ENCODE measurements at regions not wholly inside any gene's neighbourhood (a gene's known extent, or its start where the extent isn't known, plus 50 kb on each side); places are given as distances from the start of the nearest gene placed in this dataset.

GRCh38 chr9:30116673-30117217 lies 2267.7 kb upstream of the ACO1 start:
- DNase-seq, result no peak

DNA sequence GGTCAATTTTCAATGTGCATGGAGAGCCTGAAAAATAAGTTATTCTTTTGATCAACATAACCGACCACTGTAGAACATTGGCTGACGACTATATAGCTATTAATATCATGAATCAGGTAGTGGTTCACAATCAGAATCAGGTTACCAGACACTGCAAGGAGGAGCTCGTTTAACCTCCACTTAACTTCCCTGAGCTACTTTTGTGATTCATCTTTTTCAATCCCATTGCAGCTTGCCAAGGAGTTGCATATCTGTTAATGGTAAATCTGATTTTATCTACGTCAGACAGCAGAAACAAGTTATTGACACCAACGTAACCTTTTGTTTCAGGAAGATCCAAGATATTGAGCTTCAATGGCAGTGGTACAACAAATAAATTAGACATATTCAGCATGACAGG lies 2263.8 kb upstream of the ACO1 start:
- no peak for DNase-seq

DNA sequence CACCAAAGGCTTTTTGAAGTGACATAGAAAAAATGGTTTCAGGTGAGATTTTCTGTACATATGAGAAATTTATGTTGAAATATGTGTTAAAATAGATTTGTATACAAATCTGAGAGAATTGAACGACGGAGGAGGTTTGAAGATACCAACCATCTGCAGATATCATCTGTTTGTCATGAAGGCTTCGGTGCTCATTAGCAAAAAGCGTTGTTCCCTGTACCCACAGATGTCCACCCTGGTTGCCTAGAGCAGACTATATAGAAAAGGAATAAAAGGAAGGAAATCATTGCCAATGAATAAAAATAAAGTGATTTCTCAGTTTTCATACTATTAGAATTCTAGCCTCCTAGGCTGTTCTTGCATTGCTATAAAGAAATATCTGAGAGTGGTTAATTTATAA lies 2262.8 kb upstream of the ACO1 start:
- no peak for DNase-seq

DNA sequence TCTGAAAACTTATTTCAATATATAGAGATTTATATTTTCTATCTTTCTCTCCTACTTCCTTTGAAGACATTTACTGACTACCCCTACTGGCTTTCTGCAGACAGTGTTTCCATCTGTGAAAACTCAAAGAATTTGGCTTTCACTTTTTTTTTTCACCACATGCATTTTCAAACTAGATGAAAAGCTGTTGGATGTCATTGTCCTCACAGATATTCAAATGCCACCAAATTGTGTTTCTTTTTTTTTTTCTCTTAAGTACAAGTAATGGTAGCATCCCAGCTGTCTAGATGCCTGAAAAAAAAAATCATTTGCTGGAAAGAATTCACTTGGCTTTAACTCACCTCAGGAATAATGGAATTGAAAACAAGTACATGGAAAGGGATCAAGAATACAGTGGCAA lies 2258.6 kb upstream of the ACO1 start:
- no peak for DNase-seq

DNA sequence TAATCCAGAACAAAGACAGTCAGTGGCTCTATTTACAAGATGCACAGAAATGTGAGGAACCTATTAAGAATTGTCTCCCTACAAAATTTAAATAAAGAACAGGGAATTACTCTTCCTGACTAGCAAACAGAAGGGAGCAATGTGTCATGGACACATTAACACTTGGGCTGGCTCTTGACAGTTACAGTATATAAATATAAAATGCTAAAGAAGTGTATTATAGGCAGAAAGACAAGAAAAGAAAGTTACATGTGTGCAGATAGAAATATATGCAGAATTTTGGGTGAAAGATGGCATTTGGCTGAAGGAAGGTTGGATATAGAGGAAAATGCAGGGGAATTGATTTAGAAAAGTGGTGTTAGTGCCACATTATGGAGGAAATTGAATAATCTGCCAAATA lies 2257.1 kb upstream of the ACO1 start:
- no peak for DNase-seq

- no peak for DNase-seq
Measured at GRCh38 chr9:30140407-30140806, 2244.0 kb upstream of the ACO1 start.

DNA sequence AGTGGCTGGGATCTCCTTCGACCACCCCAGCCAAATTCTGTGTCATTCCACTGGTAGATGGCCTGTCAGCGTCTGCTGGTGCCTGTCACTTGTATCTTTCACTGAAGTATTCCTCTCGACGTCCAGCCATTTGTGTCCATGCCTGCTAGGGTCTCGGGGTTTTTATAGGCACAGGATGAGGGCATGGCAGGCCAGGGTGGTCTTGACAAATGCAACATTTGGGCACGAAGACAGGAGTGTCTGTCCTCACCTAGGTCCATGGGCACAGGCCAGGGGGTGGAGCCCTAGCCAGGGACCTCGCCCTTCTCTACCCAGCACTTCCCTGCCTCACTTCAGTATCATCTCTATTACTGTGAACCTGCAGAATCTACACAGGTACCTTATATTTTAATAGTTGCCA lies 2223.9 kb upstream of the ACO1 start:
- DNase-seq, result no peak

- no peak for DNase-seq
Measured at GRCh38 chr9:30172206-30172605, 2212.2 kb upstream of the ACO1 start.

DNA sequence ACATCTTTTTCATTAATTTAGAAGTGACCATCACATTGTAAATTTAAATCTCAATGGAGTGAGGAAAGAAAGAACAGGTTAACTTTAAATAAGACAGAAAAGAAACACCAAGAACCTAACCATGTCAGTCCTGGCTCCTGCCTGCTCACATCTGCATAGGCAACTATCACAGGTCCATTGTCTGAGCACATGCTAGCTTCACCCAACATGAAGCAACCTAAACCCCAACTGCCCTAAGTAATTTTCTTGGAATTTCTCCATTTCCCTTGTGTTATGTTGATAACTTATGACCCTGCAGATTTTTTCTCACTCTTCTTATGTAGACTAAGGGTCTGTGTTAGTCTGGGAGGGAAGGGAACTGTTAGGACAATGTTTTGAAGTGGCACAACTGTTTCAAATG lies 2205.8 kb upstream of the ACO1 start:
- no peak for DNase-seq

GRCh38 chr9:30193421-30193820 lies 2191.0 kb upstream of the ACO1 start:
- no peak for DNase-seq

DNA sequence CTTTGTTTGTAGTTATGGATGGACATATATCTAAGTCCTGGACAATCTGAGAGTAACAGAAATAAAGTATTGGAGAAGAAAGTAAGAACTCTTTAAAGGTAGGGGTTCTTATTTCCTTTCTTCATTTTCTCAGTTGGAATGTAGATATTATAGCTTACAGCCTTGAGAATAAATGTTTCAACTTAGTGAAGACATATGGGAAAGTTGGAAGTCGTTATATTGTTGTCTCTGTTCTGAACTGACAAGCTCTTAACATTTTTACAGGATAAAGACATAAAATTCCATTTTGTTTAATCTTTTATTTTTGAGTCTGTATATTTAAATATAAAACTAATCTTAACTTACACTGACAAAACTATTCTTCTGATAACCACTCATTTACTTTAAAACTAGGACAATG lies 2187.5 kb upstream of the ACO1 start:
- no peak for DNase-seq

DNA sequence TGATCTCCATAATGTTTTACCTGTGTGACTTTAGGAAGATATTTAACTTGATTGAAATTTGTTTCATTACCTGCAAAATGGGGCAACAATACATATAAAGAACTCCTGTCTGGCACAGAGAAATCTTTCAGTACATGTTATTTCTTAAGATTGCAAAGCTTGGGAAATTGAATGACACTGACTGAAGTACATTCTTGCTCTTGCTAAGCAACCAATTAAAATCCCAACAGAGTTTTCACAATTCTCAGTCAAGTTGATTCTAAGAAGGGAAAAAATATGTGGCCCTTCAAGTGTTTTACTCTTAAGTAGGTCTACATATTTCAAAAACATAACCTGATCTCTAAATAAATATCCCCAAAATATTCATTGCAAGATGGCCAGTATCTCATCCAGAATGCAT lies 2187.0 kb upstream of the ACO1 start:
- DNase-seq, result no peak

GRCh38 chr9:30197954-30198353 lies 2186.5 kb upstream of the ACO1 start:
- DNase-seq, result no peak

GRCh38 chr9:30198463-30199309 lies 2185.8 kb upstream of the ACO1 start:
- DNase-seq, result no peak

DNA sequence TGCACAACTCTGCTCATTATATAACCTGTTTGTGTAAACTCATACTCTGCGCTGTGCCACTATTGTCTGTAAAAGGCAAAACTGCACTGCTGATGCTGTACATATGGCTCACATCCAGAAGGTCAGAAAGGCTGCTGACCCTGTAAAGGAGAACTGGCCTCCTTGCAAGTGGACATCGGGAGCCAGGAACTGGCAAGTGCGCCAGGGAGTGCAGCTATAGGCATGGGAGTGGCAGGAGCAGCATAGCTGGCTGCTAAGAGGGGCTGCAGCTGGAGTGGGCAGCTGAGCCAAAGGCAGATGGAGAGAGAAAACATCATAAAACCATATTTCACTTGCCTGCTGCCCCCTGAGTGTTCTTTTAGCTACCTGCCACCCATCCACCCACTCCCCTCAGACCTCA lies 2183.4 kb upstream of the ACO1 start:
- DNase-seq, result no peak

- DNase-seq, result no peak
Measured at GRCh38 chr9:30235068-30235467, 2149.4 kb upstream of the ACO1 start.

DNA sequence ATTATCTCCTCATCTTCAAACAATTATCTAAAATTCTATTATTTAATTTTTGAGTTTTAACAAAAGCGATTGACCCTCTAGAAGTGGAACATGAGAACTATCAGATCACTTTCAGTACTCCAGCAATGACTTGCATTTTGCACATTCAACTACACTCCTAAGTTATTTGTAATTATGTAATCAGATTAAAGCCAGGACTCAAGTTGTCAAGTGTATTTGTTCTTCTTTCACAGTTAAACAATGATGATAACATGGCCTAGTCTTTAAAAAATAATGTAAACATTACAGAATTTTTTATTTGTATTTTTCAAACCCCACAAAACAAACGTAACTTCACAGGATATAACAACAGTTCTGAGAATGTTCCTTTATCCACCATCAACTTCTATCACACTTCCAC lies 2148.9 kb upstream of the ACO1 start:
- no peak for DNase-seq

DNA sequence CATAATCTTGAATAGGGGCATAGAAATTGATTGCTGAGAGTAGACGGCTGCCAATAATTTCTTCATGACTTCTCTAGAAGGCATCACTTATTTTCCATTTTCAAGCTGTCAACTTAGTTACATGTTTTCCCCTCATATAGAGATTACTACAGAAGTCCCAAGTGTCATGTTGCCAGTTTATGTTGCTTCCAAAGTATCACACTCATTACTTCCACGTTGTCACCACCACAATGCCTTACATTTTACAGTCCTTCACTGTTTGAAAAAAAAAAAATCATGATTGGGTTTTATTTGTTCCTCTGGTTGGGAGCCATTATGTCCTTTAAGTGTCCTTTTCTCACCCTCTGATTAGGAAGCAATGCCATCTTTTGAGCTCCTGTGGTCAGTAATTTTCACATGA lies 2144.6 kb upstream of the ACO1 start:
- DNase-seq, result no peak

- DNase-seq, result no peak
Measured at GRCh38 chr9:30243467-30243866, 2141.0 kb upstream of the ACO1 start.

- DNase-seq, result no peak
Measured at GRCh38 chr9:30244877-30245276, 2139.6 kb upstream of the ACO1 start.

- DNase-seq, result no peak
Measured at GRCh38 chr9:30250872-30251271, 2133.6 kb upstream of the ACO1 start.

GRCh38 chr9:30258094-30258493 lies 2126.3 kb upstream of the ACO1 start:
- DNase-seq, result no peak

- DNase-seq, result no peak
Measured at GRCh38 chr9:30280229-30280900, 2104.1 kb upstream of the ACO1 start.

GRCh38 chr9:30289435-30289834 lies 2095.0 kb upstream of the ACO1 start:
- no peak for DNase-seq

Measured in amniotic stem cell (primary cell).